IMR-90 (cell line): ENCODE measurements at regions not wholly inside any gene's neighbourhood (a gene's known extent, or its start where the extent isn't known, plus 50 kb on each side); places are given as distances from the start of the nearest gene placed in this dataset.

Source experiments
- ATAC-seq: fragments of 200-7000 bp; cut with Tn5 transposase; 2 replicates; pipeline ENCODE4 v1.9.1; 2020; ENCODE audit warnings: low read depth, mild to moderate bottlenecking, moderate library complexity
- BruUV-seq: library from RNA; stranded (reverse); fragments of 400-500 nt; replicated peaks from 2 replicates; lab custom pipeline; 2021; lab: Mats Ljungman, UMichigan
- CTCF ChIA-PET: fragments of 300-600 bp; formaldehyde crosslinking; extraction: SDS; loops from one replicate; lab custom pipeline; 2021; ENCODE audit warnings: antibody characterized with exemption; lab: Yijun Ruan, JAX
- POLR2A ChIA-PET: fragments of 300-600 bp; sonication (Branson Sonifier 250); formaldehyde crosslinking; loops from one replicate; lab custom pipeline; 2022; ENCODE audit warnings: antibody characterized with exemption; ENCODE audit not compliant: unreplicated experiment; lab: Charles Lee
- DNase-seq: peaks from one replicate; pipeline ENCODE4 v3.0.0; 2013
- H2AFZ ChIP-seq: replicated peaks from 2 replicates; pipeline ENCODE3; 2013; ENCODE audit warnings: low read length, mild to moderate bottlenecking; ENCODE audit not compliant: poor library complexity
- H2AK5ac ChIP-seq: 2 replicates; pipeline ENCODE4 v1.6.1; 2013; ENCODE audit warnings: low read depth, low read length, inconsistent platforms
- H2AK9ac ChIP-seq: replicated peaks from 2 replicates; pipeline ENCODE3; 2013; ENCODE audit warnings: mild to moderate bottlenecking, low read depth, low read length, moderate library complexity; ENCODE audit not compliant: poor library complexity
- H2BK120ac ChIP-seq: 2 replicates; pipeline ENCODE4 v1.6.1; 2013; ENCODE audit warnings: low read depth, low read length, inconsistent platforms
- H2BK15ac ChIP-seq: 3 replicates; pipeline ENCODE4 v1.6.1; 2013; ENCODE audit warnings: low read depth, low read length, inconsistent platforms
- H2BK20ac ChIP-seq: 2 replicates; pipeline ENCODE4 v1.6.1; 2013; ENCODE audit warnings: low read depth, mild to moderate bottlenecking, inconsistent platforms, low read length, moderate library complexity
- H2BK5ac ChIP-seq: 2 replicates; pipeline ENCODE4 v1.6.1; 2013; ENCODE audit warnings: mild to moderate bottlenecking, low read depth, low read length, inconsistent platforms; ENCODE audit not compliant: poor library complexity, severe bottlenecking
- H3K14ac ChIP-seq: replicated peaks from 2 replicates; pipeline ENCODE4 v1.6.1; 2013; ENCODE audit warnings: low read depth, low read length, inconsistent platforms
- H3K18ac ChIP-seq: 2 replicates; pipeline ENCODE4 v1.6.1; 2013; ENCODE audit warnings: low read depth, low read length, control low read depth
- H3K23ac ChIP-seq: 2 replicates; pipeline ENCODE4 v1.6.1; 2013; ENCODE audit warnings: low read depth, low read length, inconsistent platforms
- H3K27ac ChIP-seq: 2 replicates; pipeline ENCODE4 v1.5.1; 2013; ENCODE audit warnings: mild to moderate bottlenecking, control low read depth, low read length; ENCODE audit not compliant: insufficient read depth
- H3K27me3 ChIP-seq: 2 replicates; pipeline ENCODE4 v1.6.1; 2013; ENCODE audit warnings: low read length; ENCODE audit not compliant: control insufficient read depth, insufficient read depth
- H3K36me3 ChIP-seq: 2 replicates; pipeline ENCODE4 v1.6.1; 2013; ENCODE audit warnings: low read length, mixed read lengths; ENCODE audit not compliant: control insufficient read depth, insufficient read depth
- H3K4ac ChIP-seq: 2 replicates; pipeline ENCODE4 v1.6.1; 2013; ENCODE audit warnings: low read depth, low read length, inconsistent platforms
- H3K4me1 ChIP-seq: 2 replicates; pipeline ENCODE4 v1.6.1; 2013; ENCODE audit warnings: low read length, mixed read lengths; ENCODE audit not compliant: control insufficient read depth, insufficient read depth
- H3K4me2 ChIP-seq: 2 replicates; pipeline ENCODE4 v1.6.1; 2013; ENCODE audit warnings: low read depth, mild to moderate bottlenecking, control low read depth, low read length, moderate library complexity
- H3K4me3 ChIP-seq: 2 replicates; pipeline ENCODE4 v1.5.1; 2013; ENCODE audit warnings: low read depth, mild to moderate bottlenecking, control low read depth, low read length, moderate library complexity; ENCODE audit not compliant: insufficient read depth
- H3K56ac ChIP-seq: 2 replicates; pipeline ENCODE4 v1.6.1; 2013; ENCODE audit warnings: low read length, inconsistent platforms; ENCODE audit not compliant: insufficient read depth; ENCODE audit errors: extremely low read depth
- H3K79me1 ChIP-seq, 2 experiments: 2 replicates each; pipeline ENCODE4 v1.6.1; 2013; ENCODE audit warnings: low read length in 2 of 2, inconsistent platforms in 1 of 2, low read depth in 1 of 2
- H3K9ac ChIP-seq: 2 replicates; pipeline ENCODE4 v1.6.1; 2013; ENCODE audit warnings: low read depth, low read length, control low read depth
- H3K9me1 ChIP-seq: 2 replicates; pipeline ENCODE4 v1.6.1; 2013; ENCODE audit warnings: low read length, inconsistent platforms; ENCODE audit not compliant: insufficient read depth
- H3K9me3 ChIP-seq: 2 replicates; pipeline ENCODE4 v1.6.1; 2013; ENCODE audit warnings: low read length; ENCODE audit not compliant: control insufficient read depth, insufficient read depth
- H4K20me1 ChIP-seq: 2 replicates; pipeline ENCODE4 v1.6.1; 2013; ENCODE audit warnings: low read length, inconsistent platforms; ENCODE audit not compliant: insufficient read depth
- H4K5ac ChIP-seq: 2 replicates; pipeline ENCODE4 v1.6.1; 2013; ENCODE audit warnings: mild to moderate bottlenecking, low read depth, low read length, control low read depth
- H4K8ac ChIP-seq, 2 experiments: 2 replicates each; pipeline ENCODE4 v1.6.1; 2013; ENCODE audit warnings: low read depth in 2 of 2, low read length in 2 of 2, control low read depth in 1 of 2, inconsistent platforms in 1 of 2
- H4K91ac ChIP-seq: 2 replicates; pipeline ENCODE4 v1.6.1; 2013; ENCODE audit warnings: low read depth, low read length, inconsistent platforms; ENCODE audit not compliant: insufficient read depth
- BHLHE40 ChIP-seq: fragments of 150-350 bp; IDR thresholded peaks from 2 replicates; pipeline ENCODE4 v1.6.1; 2016; ENCODE audit warnings: mild to moderate bottlenecking, low read depth, low read length
- CEBPB ChIP-seq: IDR thresholded peaks from 2 replicates; pipeline ENCODE4 v1.6.1; 2012; ENCODE audit warnings: low read depth, low read length, improper control_type of control experiment
- CHD1 ChIP-seq: IDR thresholded peaks from 2 replicates; pipeline ENCODE4 v1.6.1; 2012; ENCODE audit warnings: low read depth, low read length, improper control_type of control experiment
- CTCF ChIP-seq: conservative IDR thresholded peaks from 2 replicates; pipeline ENCODE4 v1.5.1; 2012; ENCODE audit warnings: mild to moderate bottlenecking, low read depth, low read length, improper control_type of control experiment
- ELK1 ChIP-seq: fragments of 150-350 bp; IDR thresholded peaks from 2 replicates; pipeline ENCODE4 v1.6.1; 2016; ENCODE audit warnings: low read depth, mild to moderate bottlenecking, low read length, moderate library complexity, borderline replicate concordance
- FOS ChIP-seq: fragments of 150-350 bp; IDR thresholded peaks from 2 replicates; pipeline ENCODE4 v1.6.1; 2016; ENCODE audit warnings: low read depth, low read length
- MAFK ChIP-seq: IDR thresholded peaks from 2 replicates; pipeline ENCODE4 v1.6.1; 2012; ENCODE audit warnings: low read depth, low read length, improper control_type of control experiment
- MAZ ChIP-seq: IDR thresholded peaks from 2 replicates; pipeline ENCODE4 v1.6.1; 2012; ENCODE audit warnings: low read depth, mild to moderate bottlenecking, low read length, improper control_type of control experiment, moderate library complexity, borderline replicate concordance
- MXI1 ChIP-seq: IDR thresholded peaks from 2 replicates; pipeline ENCODE4 v1.6.1; 2012; ENCODE audit warnings: low read depth, mild to moderate bottlenecking, low read length, moderate library complexity, borderline replicate concordance
- NFE2L2 ChIP-seq: fragments of 150-350 bp; IDR thresholded peaks from 2 replicates; pipeline ENCODE4 v1.6.1; 2016; ENCODE audit warnings: low read depth, mild to moderate bottlenecking, low read length
- POLR2A ChIP-seq: IDR thresholded peaks from 2 replicates; pipeline ENCODE4 v1.6.1; 2012; ENCODE audit warnings: mild to moderate bottlenecking, low read depth, low read length
- RAD21 ChIP-seq: IDR thresholded peaks from 2 replicates; pipeline ENCODE4 v1.6.1; 2012; ENCODE audit warnings: low read length, improper control_type of control experiment
- RCOR1 ChIP-seq: IDR thresholded peaks from 2 replicates; pipeline ENCODE4 v1.6.1; 2012; ENCODE audit warnings: mild to moderate bottlenecking, low read length, improper control_type of control experiment; ENCODE audit not compliant: insufficient replicate concordance
- RFX5 ChIP-seq: IDR thresholded peaks from 2 replicates; pipeline ENCODE4 v1.8.0; 2012; ENCODE audit warnings: low read depth, mild to moderate bottlenecking, low read length, moderate library complexity
- SMC3 ChIP-seq: fragments of 150-350 bp; IDR thresholded peaks from 2 replicates; pipeline ENCODE4 v1.6.1; 2016; ENCODE audit warnings: low read depth, mild to moderate bottlenecking, antibody characterized with exemption, low read length, moderate library complexity
- USF2 ChIP-seq: fragments of 150-350 bp; IDR thresholded peaks from 2 replicates; pipeline ENCODE4 v1.6.1; 2017; ENCODE audit warnings: mild to moderate bottlenecking, antibody characterized with exemption, low read length, low read depth
- WGBS, 2 experiments: methylation state at CpG; one replicate each; pipeline versions ENCODE4 v1.1.5 to v1.1.7; 2013; ENCODE audit warnings: missing lambda C conversion rate in 2 of 2; ENCODE audit not compliant: insufficient read length in 1 of 2; ENCODE audit errors: extremely low coverage in 2 of 2; 5-methylcytosine and 5-hydroxymethylcytosine counted together
- dilution Hi-C: fragments of 300-500 bp; cut with HindIII; formaldehyde crosslinking; loops from one replicate; pipeline ENCODE4 v1.14.3; 2018; ENCODE audit warnings: low sequenced_read_pairs; ENCODE audit not compliant: unreplicated experiment
- in situ Hi-C: fragments of 300-500 bp; cut with MboI; formaldehyde crosslinking; loops from 3 replicates; pipeline ENCODE4 v1.14.3; 2019; ENCODE audit warnings: low sequenced_read_pairs, inconsistent platforms, mixed read lengths
- intact Hi-C: fragments of 100-400 bp; cut with micrococcal nuclease; formaldehyde crosslinking; loops from 2 replicates; pipeline ENCODE4 v1.10.0; 2022

GRCh38 chr7:106372595-106373318 is 88.0 kb upstream of the NAMPT start:
- Histone ChIP-seq H2BK20ac (0 out of 2 replicates have a peak overlapping the region, but pooled peaks have one; percentile 18), H3K4me2 (no peak overlapping the region), H2BK120ac (no peak overlapping the region), H4K8ac (no peak overlapping the region), H2BK5ac (no peak overlapping the region), H2AFZ (no peak overlapping the region), H3K4me1 (no peaks in the 10 kb centered on the region), H2AK9ac (no peak overlapping the region), H4K20me1 (no peaks in the 10 kb centered on the region), H3K9me3 (no peaks in the 10 kb centered on the region), H3K9me1 (0 out of 2 replicates have a peak, but pooled peaks cover 2% of the 10 kb centered on the region), H4K91ac (no peak overlapping the region), H4K5ac (no peak overlapping the region), H3K79me1 (no peaks in the 10 kb centered on the region), H3K27ac (no peak overlapping the region), H3K9ac (no peak overlapping the region), H3K18ac (no peak overlapping the region), H3K23ac (no peak overlapping the region), H3K27me3 (no peaks in the 10 kb centered on the region; the same call in 1 of the 2 replicates), H3K14ac (no peak overlapping the region), H3K4ac (no peak overlapping the region), H3K36me3 (no peaks in the 10 kb centered on the region), H2AK5ac (0 out of 2 replicates have a peak overlapping the region, but pooled peaks have one; percentile 19), H3K56ac (no peak overlapping the region), H2BK15ac (no peak overlapping the region; the same call in 2 of the 3 replicates), H3K4me3 (no peak overlapping the region)
- peak; percentile 49 for DNase-seq
- ChIA-PET CTCF (no interaction called here), POLR2A (no interaction called here)
- no peak for ATAC-seq
- TF ChIP-seq SMC3 (no peak), MAZ (no peak), MXI1 (no peak), POLR2A (no peak), BHLHE40 (no peak), CEBPB (no peak), RCOR1 (no peak), RAD21 (no peak), FOS (no peak), MAFK (no peak), CHD1 (no peak), NFE2L2 (no peak), USF2 (no peak), CTCF (no peak), RFX5 (no peak), ELK1 (no peak)
- dilution Hi-C loops (no loop called here), intact Hi-C loops (no loop called here), in situ Hi-C loops (no loop called here)
- BruUV-seq, result no TSS peak
- 27% methylated on average over 2 of the region's 3 CpGs; no CpG with 5 or more reads in 1 of the 2 experiments for WGBS, 2 experiments
